ENCODE measurements at regions not wholly inside any gene's neighbourhood (a gene's known extent, or its start where the extent isn't known, plus 50 kb on each side); places are given as distances from the start of the nearest gene placed in this dataset.

DNA sequence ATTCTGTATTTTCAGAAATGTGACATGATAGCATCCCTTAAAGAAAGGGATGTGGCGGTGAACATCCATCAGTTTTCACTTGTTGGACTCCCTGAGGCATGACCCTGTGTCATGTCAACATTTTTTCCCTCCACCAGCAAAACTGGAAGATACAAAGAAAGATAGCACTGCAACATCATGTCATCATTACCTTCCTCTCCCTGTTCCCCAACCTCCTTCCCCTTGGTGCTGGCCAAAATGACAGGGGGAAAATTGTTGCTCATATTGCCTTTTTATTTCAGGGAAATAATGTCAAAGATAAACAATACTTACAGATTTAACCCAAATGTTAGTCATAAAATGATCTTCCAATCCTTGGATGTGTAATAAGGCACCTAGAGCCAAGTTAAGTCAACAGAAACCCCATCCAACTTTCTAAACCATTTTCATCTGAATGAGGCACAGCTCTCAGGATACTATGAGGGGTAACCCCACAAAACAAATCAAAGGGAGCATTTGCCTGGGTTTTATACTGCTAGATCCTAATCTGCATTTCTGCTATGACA lies 644.3 kb downstream of the ACTL7B start:
- Histone ChIP-seq H3K36me3 (ENCODE audit: insufficient read depth, low read length) (no peaks in the 10 kb centered on the region), H3K4me1 (ENCODE audit: insufficient read depth, low read length) (no peaks in the 10 kb centered on the region), H3K9me3 (ENCODE audit: control insufficient read depth, insufficient read depth, low read length) (no peaks in the 10 kb centered on the region), H3K9ac (ENCODE audit: low read depth, low read length) (no peak overlapping the region)

DNA sequence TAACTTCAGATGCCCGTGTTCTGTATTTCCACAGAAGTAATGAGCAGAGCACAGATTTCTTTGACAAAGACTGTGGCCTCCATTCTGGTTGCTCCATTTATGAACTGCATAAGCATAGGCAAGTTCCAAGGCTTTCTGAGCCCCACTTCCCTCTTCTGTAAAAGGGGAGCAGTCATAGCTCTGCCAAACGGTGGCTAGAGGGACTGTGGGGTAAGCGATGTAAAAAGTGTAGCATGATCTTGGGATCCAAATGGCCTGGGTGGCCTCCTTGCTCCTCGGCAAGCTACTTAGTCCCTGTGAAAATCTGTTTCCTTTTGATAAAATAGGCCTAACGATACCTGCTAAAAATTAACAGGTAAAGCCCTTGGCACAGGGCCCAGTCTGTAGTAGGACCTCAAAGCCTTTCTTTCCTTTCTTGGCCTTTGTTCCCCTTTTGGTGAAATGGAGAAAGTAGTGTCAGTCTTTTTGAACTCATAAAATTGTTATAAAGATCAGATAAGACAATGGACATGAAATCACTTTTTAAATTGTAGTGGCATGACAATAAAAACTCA lies 646.6 kb downstream of the ACTL7B start:
- Histone ChIP-seq H3K9me3 (ENCODE audit: control insufficient read depth, insufficient read depth, low read length) (no peaks in the 10 kb centered on the region), H3K9ac (ENCODE audit: low read depth, low read length) (no peak overlapping the region), H3K4me1 (ENCODE audit: insufficient read depth, low read length) (no peaks in the 10 kb centered on the region), H3K36me3 (ENCODE audit: insufficient read depth, low read length) (no peaks in the 10 kb centered on the region)

DNA sequence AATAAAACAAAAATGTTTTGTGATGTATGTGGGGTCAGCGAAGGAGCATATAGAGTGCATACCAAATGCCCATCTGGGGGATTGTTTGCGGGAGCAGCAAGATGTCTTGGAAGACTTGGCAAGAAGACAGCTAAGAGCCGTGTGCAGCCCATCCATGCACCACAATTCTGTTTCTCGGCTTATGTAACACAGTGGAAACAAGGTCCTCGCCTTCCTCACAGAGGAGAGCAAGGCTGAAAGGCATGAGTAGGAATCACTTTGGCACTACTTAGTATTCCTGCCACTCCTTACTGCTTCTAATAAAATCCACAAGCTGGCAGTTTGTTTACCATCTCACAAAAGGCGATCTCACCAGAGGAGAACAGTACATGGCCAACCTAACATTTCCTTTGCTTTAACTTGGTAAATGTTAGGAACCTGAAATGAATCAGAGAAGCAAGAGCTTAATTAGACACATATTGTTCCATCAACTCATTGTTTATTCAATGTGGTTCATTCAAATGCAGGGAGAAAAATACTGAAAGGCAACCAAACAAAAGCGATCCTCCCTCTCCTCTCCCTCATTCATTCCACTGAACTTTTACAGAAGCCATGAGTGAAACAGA lies 648.1 kb downstream of the ACTL7B start:
- Histone ChIP-seq H3K36me3 (ENCODE audit: insufficient read depth, low read length) (no peaks in the 10 kb centered on the region), H3K9me3 (ENCODE audit: control insufficient read depth, insufficient read depth, low read length) (peaks cover 4% of the 10 kb centered on the region; the same call in 1 of the 2 replicates), H3K9ac (ENCODE audit: low read depth, low read length) (no peak overlapping the region), H3K4me1 (ENCODE audit: insufficient read depth, low read length) (no peaks in the 10 kb centered on the region)

DNA sequence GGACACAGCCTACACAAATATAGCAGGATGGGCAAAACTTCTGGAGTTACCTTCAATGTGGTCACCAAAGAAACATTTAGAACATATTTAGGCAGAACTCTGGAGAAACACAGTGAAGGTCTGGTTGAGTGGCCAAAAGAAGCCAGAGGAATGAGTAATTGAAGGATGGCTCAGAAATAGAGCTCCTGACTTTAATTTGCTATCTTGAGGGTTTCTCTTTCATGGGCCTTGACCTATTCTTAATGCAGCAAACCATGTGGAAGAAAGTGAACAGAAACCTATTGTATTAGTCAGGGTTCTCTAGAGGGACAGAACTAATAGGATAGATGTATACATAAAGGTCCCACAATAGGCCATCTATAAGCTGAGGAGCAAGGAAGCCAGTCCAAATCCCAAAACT lies 650.5 kb downstream of the ACTL7B start:
- Histone ChIP-seq H3K4me1 (ENCODE audit: insufficient read depth, low read length) (no peaks in the 10 kb centered on the region), H3K9me3 (ENCODE audit: control insufficient read depth, insufficient read depth, low read length) (peaks cover 4% of the 10 kb centered on the region; the same call in 1 of the 2 replicates), H3K36me3 (ENCODE audit: insufficient read depth, low read length) (no peaks in the 10 kb centered on the region), H3K9ac (ENCODE audit: low read depth, low read length) (no peak overlapping the region)

DNA sequence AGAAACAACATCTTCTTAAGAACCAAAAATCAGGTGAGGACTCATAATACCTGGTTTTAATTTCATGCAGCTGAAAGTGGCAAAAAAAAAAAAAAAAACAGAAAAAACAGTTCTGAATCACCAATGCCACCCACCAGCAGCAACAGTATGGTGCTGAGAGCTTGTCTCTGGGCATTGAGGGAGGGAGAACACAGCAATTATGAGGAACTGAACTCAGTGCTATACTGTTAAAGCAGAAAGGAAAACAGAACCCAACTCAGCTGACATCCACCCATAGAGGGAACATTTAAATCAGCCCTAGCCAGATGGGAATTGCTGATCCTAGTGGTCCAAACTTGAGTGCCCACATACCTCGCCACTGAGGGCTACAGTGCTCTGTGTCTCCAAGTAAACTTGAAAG lies 657.9 kb downstream of the ACTL7B start:
- no peaks in the 10 kb centered on the region for H3K36me3 ChIP-seq (ENCODE audit: insufficient read depth, low read length)
- H3K9me3 ChIP-seq (ENCODE audit: control insufficient read depth, insufficient read depth, low read length), result no peaks in the 10 kb centered on the region; the same call in 1 of the 2 replicates
- no peaks in the 10 kb centered on the region for H3K4me1 ChIP-seq (ENCODE audit: insufficient read depth, low read length)
- no peak overlapping the region for H3K9ac ChIP-seq (ENCODE audit: low read depth, low read length)

DNA sequence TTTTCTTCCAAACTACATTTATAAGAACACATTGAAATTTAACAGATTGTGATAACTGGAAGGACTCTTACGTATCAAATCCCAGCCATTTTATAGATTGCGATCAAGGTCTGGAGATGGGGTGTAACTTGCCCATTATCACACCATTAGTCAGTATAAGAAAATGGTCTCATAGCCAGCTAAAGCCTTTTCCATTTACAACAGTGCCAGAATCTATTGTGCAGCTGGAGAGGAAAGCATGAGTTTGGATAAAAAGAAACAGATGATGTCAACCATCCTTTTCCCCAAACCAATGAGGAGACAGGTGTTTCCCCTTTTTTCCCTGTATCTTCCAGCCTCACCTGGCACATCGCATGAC lies 658.8 kb downstream of the ACTL7B start:
- H3K9ac ChIP-seq (ENCODE audit: low read depth, low read length), result no peak overlapping the region
- H3K4me1 ChIP-seq (ENCODE audit: insufficient read depth, low read length), result no peaks in the 10 kb centered on the region
- no peaks in the 10 kb centered on the region; the same call in 1 of the 2 replicates for H3K9me3 ChIP-seq (ENCODE audit: control insufficient read depth, insufficient read depth, low read length)
- H3K36me3 ChIP-seq (ENCODE audit: insufficient read depth, low read length), result no peaks in the 10 kb centered on the region

DNA sequence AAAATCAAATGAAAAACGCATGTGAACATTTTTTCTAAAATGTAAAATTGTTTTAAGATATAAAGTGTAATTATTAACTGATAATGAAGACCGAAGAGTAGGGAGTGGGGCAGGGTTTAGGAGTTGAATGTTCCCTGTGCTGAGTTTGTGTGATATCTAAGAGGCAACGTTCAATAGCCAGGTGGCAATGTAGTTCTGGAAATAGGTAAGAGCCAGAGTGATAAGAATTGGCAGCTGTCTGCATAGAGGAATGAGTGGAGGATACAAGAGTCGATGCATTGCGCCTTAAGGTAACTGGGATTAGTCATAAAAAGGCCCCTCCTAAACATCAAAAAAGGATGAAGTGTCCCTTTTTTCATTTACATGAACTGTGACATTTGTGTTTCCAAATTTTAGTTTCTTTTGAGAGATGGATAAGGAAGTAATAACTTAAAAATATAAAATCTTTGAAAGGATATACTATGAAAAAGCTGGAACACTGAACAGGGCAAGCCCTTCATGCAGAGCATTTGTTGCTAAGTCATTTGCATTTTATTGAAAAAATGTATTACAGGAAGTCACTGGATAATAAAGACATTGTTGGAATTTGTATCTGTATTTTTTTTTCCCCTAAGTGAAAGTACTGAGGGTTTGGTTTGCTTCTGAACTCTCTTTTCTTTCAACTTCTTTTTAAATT lies 659.3 kb downstream of the ACTL7B start:
- H3K4me1 ChIP-seq (ENCODE audit: insufficient read depth, low read length), result no peaks in the 10 kb centered on the region

DNA sequence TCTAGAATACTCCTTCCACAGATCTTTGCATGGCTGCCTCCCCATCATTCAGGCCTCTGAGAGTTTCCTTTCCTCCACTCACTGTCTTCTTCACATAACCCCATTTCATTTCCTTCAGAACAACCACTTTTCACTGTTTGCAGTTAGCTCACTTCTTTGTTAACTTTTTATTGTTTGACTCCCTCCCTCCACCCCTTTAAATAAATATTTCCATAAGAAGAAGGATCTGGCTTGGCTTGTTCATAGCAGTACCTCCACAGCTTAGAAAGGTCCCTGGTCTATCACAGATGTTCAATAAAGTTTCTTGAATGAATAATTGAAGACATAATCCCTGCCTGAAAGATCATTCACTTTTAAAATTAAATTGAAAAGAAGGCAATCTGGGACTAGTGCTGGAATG lies 661.6 kb downstream of the ACTL7B start:
- no peak overlapping the region for H3K9ac ChIP-seq (ENCODE audit: low read depth, low read length)
- H3K4me1 ChIP-seq (ENCODE audit: insufficient read depth, low read length), result no peaks in the 10 kb centered on the region
- H3K36me3 ChIP-seq (ENCODE audit: insufficient read depth, low read length), result no peaks in the 10 kb centered on the region
- no peaks in the 10 kb centered on the region for H3K9me3 ChIP-seq (ENCODE audit: control insufficient read depth, insufficient read depth, low read length)

More for the DNA sequence above, 659.3 kb downstream of the ACTL7B start:
- no peak overlapping the region for H3K9ac ChIP-seq (ENCODE audit: low read depth, low read length)
- no peaks in the 10 kb centered on the region for H3K36me3 ChIP-seq (ENCODE audit: insufficient read depth, low read length)
- H3K9me3 ChIP-seq (ENCODE audit: control insufficient read depth, insufficient read depth, low read length), result no peaks in the 10 kb centered on the region; the same call in 1 of the 2 replicates

DNA sequence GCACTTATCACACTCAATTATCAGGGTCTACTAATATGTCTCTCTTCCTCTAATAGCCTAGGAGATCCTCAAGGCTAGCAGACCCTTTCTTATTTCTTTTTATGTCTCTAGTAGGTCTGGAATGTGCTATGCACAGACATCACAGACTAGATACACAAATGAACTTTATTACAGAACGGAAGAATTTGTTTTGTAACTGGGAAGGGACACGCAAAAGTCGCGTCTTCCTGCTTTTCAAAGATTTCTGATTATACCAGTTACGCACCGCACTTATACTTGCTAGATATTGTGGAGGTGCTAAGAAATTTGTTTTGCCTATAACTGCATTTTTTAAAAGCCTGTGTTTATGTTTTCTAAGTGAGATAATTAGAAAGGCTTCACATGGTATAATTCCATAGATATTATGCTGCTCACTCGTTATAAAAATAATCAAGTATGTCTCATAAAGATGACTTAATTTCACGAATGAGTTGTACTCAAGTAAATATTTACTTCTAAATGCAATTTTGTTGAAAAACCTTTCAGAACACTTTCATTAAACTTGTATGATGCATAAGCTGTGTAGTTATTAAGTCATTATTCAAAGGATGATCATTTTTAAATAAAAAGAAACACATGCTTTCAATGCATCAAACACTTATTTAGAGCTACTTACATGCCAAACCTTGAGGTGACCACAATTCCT lies 662.6 kb downstream of the ACTL7B start:
- no peaks in the 10 kb centered on the region for H3K36me3 ChIP-seq (ENCODE audit: insufficient read depth, low read length)

DNA sequence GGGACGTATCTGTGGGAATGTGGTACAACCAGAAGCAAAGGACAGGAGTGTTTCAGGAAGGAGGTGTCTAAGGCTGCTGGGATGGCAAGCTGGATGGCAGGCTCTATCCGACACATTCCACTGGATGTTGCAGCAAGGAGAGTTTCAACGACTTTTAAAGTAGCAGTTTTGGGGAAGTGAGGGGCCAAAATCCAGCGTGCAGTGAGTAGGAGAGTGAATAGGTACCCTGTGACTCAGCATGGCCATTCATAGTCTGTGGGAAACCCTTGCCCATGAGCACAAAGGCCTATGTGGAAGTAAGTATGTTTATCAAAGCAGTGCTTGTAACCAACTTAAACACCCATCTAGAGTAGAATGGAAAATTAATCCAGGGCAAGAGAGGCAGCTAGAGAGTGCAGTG lies 664.7 kb downstream of the ACTL7B start:
- Histone ChIP-seq H3K4me1 (ENCODE audit: insufficient read depth, low read length) (peaks cover 3% of the 10 kb centered on the region; the same call in 1 of the 2 replicates), H3K36me3 (ENCODE audit: insufficient read depth, low read length) (no peaks in the 10 kb centered on the region), H3K9ac (ENCODE audit: low read depth, low read length) (no peak overlapping the region), H3K9me3 (ENCODE audit: control insufficient read depth, insufficient read depth, low read length) (no peaks in the 10 kb centered on the region)

More for the DNA sequence above, 662.6 kb downstream of the ACTL7B start:
- H3K9me3 ChIP-seq (ENCODE audit: control insufficient read depth, insufficient read depth, low read length), result no peaks in the 10 kb centered on the region
- H3K4me1 ChIP-seq (ENCODE audit: insufficient read depth, low read length), result peaks cover 3% of the 10 kb centered on the region; the same call in 1 of the 2 replicates
- no peak overlapping the region for H3K9ac ChIP-seq (ENCODE audit: low read depth, low read length)

DNA sequence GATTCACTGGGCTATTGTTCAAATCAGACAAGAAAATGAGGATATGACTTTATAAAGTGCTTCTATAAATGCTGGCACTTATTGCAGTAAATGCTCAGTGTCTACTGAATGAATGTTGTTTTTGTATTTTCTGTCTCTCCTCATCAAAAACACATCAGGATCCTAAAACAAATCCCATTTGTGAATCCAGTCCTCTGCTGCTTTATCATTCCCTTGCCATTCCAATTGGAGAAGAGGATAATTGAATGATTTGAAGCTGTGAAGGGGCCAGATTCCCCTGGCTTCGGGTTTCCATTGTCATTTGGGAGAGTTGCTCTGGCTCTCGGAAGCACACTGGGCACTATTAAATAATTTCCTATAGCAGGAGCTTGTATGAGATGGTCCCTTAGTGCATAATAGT lies 666.8 kb downstream of the ACTL7B start:
- Histone ChIP-seq H3K9ac (ENCODE audit: low read depth, low read length) (no peak overlapping the region), H3K4me1 (ENCODE audit: insufficient read depth, low read length) (peaks cover 3% of the 10 kb centered on the region; the same call in 1 of the 2 replicates), H3K36me3 (ENCODE audit: insufficient read depth, low read length) (no peaks in the 10 kb centered on the region), H3K9me3 (ENCODE audit: control insufficient read depth, insufficient read depth, low read length) (no peaks in the 10 kb centered on the region)

DNA sequence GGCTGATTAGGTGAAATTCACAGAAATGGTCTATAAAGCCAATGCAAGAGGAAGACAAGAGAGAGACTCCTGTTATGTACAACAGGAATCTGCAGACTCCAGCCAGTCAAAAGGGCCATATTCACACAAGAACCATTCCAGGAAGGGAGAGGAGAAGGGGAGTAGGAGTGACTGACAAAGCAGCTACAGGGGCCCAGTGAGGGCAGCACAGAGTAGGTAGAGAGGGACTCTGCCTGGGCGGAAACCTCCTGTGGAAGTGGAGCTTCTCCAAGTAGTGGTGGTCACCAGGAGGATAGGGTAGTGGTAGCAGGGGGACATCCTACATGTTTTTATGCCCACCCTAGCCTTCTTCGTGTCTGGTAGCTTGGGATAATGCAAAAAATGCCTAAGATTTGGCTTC lies 667.3 kb downstream of the ACTL7B start:
- Histone ChIP-seq H3K9me3 (ENCODE audit: control insufficient read depth, insufficient read depth, low read length) (no peaks in the 10 kb centered on the region), H3K36me3 (ENCODE audit: insufficient read depth, low read length) (no peaks in the 10 kb centered on the region), H3K9ac (ENCODE audit: low read depth, low read length) (no peak overlapping the region), H3K4me1 (ENCODE audit: insufficient read depth, low read length) (peaks cover 3% of the 10 kb centered on the region; the same call in 1 of the 2 replicates)

DNA sequence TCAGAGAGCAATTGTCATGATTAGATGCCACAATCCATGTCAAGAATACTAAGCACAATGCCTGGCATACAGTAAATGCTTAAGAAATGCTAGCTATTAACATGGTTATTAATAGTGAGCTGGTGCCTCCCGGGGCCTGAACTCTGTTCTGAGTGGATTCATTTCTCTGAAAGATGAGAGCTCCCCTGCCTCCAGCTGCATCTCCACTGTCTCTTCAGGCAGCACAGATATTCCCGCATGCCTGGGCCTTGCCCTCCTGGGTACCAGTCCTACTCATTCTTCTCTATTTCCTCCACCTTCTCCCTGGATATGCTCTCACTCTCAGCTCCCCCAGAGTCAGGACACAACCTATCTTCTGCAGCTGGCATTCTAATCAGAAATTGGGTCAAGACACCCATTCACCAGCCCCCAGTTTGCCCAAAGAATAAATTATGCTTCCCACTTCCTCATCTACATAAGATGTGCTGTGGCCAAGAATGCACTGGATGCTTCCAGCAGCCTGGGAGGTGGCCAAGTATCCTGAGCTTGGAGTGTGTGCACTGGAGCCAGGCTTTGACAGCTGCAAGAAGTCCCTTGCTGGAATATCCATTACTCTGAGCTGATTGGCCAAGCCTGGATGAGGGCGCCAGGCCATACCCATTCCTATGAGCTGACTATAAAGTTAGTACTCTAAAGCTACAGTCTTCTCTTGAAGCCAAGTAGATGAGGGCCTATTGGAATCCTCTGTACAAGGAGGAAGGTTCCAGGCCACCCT lies 669.0 kb downstream of the ACTL7B start:
- Histone ChIP-seq H3K36me3 (ENCODE audit: insufficient read depth, low read length) (no peaks in the 10 kb centered on the region), H3K4me1 (ENCODE audit: insufficient read depth, low read length) (peaks cover 3% of the 10 kb centered on the region; the same call in 1 of the 2 replicates), H3K9me3 (ENCODE audit: control insufficient read depth, insufficient read depth, low read length) (no peaks in the 10 kb centered on the region), H3K9ac (ENCODE audit: low read depth, low read length) (no peak overlapping the region)

DNA sequence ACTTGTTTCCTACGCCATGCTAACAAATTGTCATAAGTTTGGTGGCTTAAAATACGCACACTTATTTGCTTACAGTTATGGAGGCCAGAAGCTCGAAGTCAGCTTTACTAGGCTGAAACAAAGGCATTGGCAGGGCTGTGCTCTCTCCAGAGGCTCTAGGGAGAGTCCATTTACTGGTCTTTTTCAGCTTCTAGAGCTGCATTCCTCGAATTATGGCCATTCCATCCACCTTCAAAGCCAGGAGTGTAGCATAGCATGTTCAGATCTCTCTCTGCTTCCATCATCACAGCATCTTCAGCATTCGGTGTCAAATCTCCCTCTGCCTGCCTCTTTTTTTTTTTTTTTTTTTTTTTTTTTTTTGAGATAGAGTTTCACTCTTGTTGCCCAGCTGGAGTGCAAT lies 670.2 kb downstream of the ACTL7B start:
- Histone ChIP-seq H3K9me3 (ENCODE audit: control insufficient read depth, insufficient read depth, low read length) (no peaks in the 10 kb centered on the region), H3K4me1 (ENCODE audit: insufficient read depth, low read length) (peaks cover 3% of the 10 kb centered on the region; the same call in 1 of the 2 replicates), H3K9ac (ENCODE audit: low read depth, low read length) (no peak overlapping the region), H3K36me3 (ENCODE audit: insufficient read depth, low read length) (no peaks in the 10 kb centered on the region)

All from ES-I3 (cell line).